ENCODE measurements at regions not wholly inside any gene's neighbourhood (a gene's known extent, or its start where the extent isn't known, plus 50 kb on each side); places are given as distances from the start of the nearest gene placed in this dataset.
"Not testable (repeated sequence)": the region's sequence is repeated elsewhere in the genome, so short reads cannot be mapped to it uniquely, and the experiment has no call there.

DNA sequence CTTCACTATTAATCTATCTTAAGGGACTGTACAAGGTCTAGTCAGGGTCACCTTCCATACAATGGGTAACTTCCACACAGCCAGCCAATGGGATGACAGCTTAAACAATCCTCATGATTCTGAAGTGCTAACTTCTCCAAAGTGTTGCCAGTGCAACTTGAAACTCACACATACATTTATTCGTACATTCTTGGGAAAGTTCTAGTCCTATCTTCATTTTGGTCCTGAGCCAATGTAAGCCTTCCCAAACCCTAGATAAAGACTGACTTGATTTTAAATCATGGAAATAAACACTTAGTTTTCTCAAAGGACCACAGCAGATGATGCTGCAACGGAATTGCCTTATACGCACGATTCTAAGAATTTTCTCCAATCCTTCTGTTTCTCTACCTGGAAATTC, 117.5 kb upstream of the COL1A2 start:
- no peak for DNase-seq

DNA sequence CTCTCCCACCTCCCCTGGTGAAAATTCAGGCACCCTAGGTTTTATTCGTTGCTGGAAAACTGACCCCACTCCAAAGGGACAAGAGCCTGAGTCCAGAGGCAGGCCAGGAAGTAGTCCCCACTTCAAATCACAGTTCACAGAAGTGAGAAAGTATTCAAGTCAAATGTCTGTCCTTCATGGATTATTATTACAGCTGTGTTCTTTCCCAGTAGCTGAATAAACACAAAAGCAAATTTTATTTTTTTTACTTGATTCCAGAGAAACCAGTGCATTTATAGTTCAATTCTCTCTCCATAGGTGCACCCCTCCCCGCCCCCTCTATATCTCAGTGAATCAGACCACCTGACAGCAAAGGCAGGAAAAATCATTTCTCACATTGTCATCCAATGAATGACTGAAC, 113.8 kb upstream of the COL1A2 start:
- DNase-seq: no peak

DNA sequence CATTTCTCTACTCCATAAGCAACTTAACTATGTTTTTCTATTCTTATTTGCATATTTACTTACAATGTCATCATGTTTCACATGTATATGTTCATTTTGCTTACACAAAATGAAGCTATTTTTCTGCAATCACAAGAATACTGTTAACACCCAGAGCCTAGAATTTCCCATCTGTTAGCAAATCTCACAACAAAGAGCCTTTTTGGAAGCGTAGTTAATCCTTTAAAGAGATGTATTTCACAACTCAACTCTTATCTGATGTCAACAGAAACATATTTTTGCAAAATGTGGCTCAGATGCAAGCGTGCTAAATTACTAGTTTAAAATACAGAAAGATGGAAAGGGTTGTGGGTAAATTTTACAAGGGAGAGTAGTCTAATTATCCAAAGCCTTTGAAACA, 110.6 kb upstream of the COL1A2 start:
- DNase-seq: no peak

GRCh38 chr7:94286111-94286510, 108.6 kb upstream of the COL1A2 start:
- DNase-seq: no peak

DNA sequence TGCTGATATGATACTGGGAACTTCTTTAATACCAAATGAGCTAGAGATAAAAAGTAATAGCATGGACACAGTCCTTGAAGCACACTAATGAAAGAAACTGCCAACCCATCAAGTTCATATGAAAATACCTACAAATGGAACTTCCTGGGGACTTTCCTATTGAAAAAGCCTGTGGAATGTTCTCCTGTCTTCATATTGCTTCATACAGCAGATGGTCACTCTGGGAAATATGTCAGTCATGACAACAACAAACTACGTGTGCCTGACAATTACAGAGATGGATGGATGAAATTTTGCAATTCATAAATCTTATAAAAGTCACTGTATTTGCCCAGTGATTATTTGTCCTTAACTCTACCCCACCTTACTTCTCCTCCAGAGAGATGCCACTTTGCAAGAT, 106.6 kb upstream of the COL1A2 start:
- no peak for DNase-seq

DNA sequence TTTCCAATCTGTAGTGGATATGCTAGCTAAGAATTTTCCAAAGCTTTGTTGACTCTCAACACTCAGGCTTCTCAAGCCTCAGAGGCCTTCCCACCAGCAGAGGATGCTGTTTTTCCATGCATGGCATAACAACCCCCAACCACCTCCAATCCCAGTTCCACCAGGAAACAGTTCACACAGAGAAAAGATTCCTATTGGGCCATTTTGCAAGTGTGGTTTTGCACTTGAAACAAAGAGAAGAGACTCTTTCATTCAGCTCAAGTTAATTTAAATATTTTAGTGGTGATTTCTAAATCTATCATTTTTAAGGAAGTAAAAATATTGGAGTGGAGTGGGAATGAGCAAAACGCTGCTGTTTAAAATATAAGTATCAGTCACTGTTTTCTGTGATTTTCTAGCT, 105.6 kb upstream of the COL1A2 start:
- no peak for DNase-seq

GRCh38 chr7:94294471-94295131, 100.1 kb upstream of the COL1A2 start:
- DNase-seq: no peak

GRCh38 chr7:94295850-94296249, 98.8 kb upstream of the COL1A2 start:
- DNase-seq: no peak

- no peak for DNase-seq
Observed at GRCh38 chr7:94296881-94297280, 97.8 kb upstream of the COL1A2 start.

- no peak for DNase-seq
Observed at GRCh38 chr7:94297397-94297838, 97.3 kb upstream of the COL1A2 start.

DNA sequence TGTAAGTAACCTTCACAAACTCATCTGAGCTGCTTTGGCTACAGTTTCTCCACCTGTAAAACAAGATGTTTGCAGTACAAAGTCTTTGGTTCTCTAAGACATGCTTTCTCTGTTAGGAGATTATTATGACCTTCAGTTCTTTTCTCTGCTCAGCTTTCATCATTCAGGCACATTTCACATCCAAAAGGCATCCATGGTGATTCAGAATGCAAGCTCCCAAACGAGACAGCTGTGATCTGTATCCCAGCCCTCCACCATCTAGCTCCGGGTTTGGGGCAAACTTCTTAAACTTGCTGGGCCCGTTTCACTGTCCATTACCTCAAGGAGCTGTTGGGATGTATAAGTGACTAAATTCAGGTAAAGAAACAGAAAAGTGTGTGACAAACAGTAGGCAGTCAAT, 95.8 kb upstream of the COL1A2 start:
- DNase-seq: no peak

DNA sequence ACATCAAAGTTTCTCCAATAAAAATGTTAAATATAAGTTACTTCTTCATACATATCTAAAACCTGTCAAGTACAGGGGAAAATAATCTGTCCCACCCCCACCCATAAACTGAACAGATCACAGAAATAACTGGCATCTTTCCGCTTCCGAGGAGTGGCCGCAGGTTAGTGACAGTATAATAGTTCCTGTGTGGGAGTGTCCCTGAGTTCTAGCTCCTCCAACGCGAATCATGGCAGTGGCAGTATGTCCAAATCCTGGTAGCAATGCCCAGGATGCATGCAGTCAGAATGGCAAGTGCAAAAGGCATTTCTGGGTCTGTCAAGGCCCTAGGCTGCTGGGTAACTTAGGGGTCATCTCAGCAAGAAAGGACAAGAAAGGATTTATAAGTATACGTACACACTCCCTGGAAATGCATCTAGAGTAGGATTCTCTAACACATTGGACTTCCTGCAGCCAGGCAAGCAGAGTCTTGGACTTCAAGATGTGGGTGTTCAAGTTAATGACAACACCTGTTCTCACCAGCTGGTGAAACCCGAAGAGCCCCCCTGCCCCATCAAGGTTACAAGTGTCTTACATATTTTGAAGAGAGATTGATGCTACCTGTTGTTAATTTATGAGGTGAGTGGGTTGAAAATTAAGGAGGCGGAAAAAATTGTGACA, 94.4 kb upstream of the COL1A2 start:
- DNase-seq: no peak

GRCh38 chr7:94301024-94301586, 93.6 kb upstream of the COL1A2 start:
- DNase-seq: no peak

- no peak for DNase-seq
Observed at GRCh38 chr7:94303118-94303517, 91.6 kb upstream of the COL1A2 start.

DNA sequence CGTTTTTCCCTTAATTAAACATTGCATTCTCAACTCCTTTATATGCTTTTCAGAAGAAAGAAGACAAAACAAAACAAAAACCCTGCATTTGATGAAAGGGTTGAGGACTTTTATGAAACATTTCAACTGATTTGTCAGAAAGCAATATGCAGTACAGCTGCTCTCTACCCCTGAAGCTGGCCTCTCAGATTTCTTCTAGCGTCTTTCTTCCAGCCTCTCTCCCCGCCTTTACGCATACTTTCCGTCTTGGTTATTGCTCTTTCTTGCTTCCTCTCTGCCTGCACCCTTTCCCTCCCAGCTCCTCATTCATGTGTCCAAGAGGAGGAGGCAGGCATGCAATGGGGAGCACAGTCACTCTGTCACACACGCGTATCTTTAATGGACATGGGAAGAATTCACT, 91.0 kb upstream of the COL1A2 start:
- no peak for DNase-seq

- DNase-seq: no peak
Observed at GRCh38 chr7:94304878-94305277, 89.8 kb upstream of the COL1A2 start.

DNA sequence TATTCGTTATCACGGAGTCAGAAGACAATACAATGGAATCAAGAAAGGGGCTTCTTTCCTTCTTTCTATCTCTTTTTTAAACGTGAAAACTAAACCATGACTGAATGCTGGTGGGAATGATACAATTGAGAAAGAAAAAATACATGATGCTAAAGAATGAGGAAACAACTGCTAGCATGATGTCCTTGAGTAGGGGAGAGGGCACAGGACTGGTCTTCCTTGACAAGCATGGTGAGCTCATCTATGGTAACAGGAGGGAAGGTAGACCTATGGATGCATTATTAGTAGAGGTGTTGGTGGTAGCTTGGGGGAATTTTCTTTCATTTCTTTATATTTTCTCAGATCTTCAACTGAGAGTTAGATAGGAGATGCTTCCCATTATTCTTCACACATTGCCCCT, 88.9 kb upstream of the COL1A2 start:
- no peak for DNase-seq

GRCh38 chr7:94307399-94308048, 87.2 kb upstream of the COL1A2 start:
- no peak for DNase-seq

GRCh38 chr7:94311515-94311914, 83.2 kb upstream of the COL1A2 start:
- no peak for DNase-seq

DNA sequence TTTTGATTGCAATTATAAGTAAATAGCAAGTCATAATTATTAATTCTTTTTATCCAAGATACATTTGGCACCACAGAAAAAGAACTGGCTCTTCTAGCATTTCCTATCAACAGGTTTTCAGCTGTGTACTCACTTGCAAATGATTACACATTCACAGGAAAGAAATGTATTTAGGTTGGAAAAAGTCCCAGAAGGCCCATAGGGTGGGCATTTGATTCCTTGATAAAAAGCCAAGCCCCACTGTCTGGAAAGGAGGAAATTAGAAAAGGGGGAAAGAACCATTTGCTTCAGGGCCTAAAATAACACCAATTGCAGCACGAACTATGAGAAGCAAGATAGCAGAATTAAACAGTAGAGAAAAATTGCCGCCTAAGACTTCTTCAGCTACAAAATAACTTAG, 80.8 kb upstream of the COL1A2 start:
- no peak for DNase-seq

DNA sequence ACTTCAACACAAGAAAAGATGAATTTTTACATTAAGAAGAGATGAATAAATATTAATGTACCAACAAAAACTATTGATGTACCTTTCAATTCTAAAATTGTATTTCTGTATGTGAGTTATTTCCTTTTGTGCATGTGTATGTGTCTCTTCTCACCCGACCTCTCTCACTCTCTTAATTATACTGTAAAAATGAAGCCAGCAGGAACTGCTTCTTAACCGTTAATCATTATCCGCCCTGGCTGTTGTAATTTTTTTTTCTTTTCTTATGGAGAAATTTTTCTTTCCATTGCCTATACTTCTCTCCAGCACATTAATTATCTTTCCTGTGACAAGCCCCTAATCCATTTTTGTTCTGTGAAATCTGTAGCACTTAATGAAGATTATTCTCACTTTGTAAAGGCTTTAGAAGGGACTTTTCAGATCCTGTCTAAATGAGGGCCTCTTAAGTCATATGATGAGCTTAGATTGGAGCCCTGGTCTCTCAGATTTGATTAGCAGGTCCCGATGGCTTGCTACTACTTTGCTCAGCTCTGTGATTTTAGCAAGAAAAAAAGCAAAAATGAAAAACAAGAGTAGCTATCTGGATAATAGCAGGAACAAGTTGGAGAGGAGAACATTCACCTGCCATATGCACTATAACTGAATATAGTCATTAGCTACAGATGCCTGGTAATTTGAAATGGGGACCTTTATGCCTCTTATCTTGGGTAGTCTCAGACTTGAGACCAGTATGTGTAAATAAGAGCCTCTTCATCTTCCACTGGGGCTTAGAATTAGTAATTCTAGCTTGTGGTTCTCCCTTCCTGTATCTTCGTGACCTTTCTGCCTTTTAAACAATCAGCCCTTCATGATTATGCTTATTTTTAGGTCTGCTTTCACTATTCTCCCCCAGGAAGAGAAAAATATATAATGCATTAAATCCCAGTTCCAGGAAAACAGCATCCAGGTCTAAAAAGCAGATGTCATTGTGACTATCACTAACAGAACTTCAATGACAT, 80.0 kb upstream of the COL1A2 start:
- DNase-seq: no peak

DNA sequence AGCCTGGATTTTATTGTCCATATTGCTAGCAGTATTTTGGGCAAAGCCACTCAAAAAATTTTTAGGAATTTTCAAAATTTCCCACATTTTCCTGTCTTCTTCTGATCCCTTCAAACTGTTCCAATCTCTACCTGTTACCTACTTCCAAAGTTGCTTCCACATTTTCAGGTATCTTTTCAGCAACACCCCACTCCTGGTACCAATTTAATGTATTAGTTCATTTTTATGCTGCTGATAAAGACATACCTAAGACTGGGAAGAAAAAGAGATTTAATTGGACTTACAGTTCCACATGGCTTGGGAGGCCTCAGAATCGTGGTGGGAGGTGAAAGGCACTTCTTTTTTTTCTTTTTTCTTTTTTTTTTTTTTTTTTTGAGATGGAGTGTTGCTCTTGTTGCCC, 73.6 kb upstream of the COL1A2 start:
- not testable (repeated sequence) for DNase-seq

DNA sequence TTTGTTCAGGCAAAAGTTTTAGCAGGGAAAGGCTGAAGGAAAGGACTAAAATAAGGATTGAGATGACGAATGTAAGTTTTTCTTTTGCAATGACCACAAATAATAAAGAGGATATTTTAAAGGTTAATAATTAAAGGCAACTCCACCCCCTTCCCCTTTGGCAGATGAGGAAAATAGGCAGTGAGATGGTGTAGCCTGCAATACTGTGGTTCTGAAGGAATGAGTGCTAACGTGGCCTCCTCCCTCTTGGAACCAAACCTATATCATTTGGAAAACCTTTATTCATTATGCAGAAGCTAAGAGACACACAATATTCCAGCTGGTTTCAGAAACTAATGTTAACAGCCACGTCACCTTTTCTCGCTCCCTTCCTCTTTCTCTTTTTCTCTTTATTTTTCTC, 70.9 kb upstream of the COL1A2 start:
- no peak for DNase-seq
